GM12878 (cell line): ENCODE measurements at regions not wholly inside any gene's neighbourhood (a gene's known extent, or its start where the extent isn't known, plus 50 kb on each side); places are given as distances from the start of the nearest gene placed in this dataset.

Source experiments
- ATAC-seq: fragments of 200-7000 bp; cut with Tn5 transposase; 3 replicates; pipeline ENCODE4 v1.9.1; 2020; ENCODE audit warnings: mild to moderate bottlenecking, moderate library complexity
- BruUV-seq: library from RNA; stranded (reverse); fragments of 400-500 nt; replicated peaks from 2 replicates; lab custom pipeline; 2021; lab: Mats Ljungman, UMichigan
- CTCF ChIA-PET: fragments of 300-600 bp; sonication (Branson Sonifier 250); formaldehyde crosslinking; extraction: SDS; loops from one replicate; lab custom pipeline; 2021; ENCODE audit warnings: inconsistent platforms; lab: Yijun Ruan, JAX
- POLR2A ChIA-PET: fragments of 350-600 bp; formaldehyde crosslinking; extraction: SDS; loops from one replicate; lab custom pipeline; 2021; ENCODE audit warnings: inconsistent platforms; lab: Charles Lee
- RAD21 ChIA-PET: fragments of 300-600 bp; sonication (Branson Sonifier 250); formaldehyde crosslinking; loops from one replicate; lab custom pipeline; 2023; ENCODE audit warnings: antibody characterized with exemption; ENCODE audit not compliant: unreplicated experiment; lab: Charles Lee
- SMC1A ChIA-PET: fragments of 300-600 bp; sonication (Branson Sonifier 250); formaldehyde crosslinking; loops from one replicate; lab custom pipeline; 2023; ENCODE audit not compliant: unreplicated experiment, uncharacterized antibody; lab: Charles Lee
- DNase-seq: peaks from one replicate; pipeline ENCODE4 v3.0.0-alpha.2; 2011; ENCODE audit warnings: low read depth, low spot score
- FAIRE-seq: peaks from 3 replicates; lab custom pipeline; 2011; peaks lifted over from hg19 to GRCh38; lab: Jason Lieb, UNC
- H2AFZ ChIP-seq: 2 replicates; pipeline ENCODE4 v1.6.0; 2011; ENCODE audit warnings: low read depth, low read length, control low read depth; ENCODE audit not compliant: control insufficient read depth
- H3K27ac ChIP-seq: 2 replicates; pipeline ENCODE4 v1.5.1; 2011; ENCODE audit warnings: control low read depth; ENCODE audit not compliant: control insufficient read depth, insufficient read depth
- H3K27me3 ChIP-seq, 2 experiments: replicated peaks in 1 of 2; 2 replicates each; pipeline versions ENCODE4 v1.6.0 to v1.6.1; 2011; ENCODE audit warnings: low read length in 1 of 2; ENCODE audit not compliant: control insufficient read depth in 2 of 2, insufficient read depth in 2 of 2
- H3K36me3 ChIP-seq, 2 experiments: 2 replicates each; pipeline ENCODE4 v1.5.1; 2011; ENCODE audit warnings: low read length in 1 of 2; ENCODE audit not compliant: control insufficient read depth in 2 of 2, insufficient read depth in 2 of 2
- H3K4me1 ChIP-seq: 2 replicates; pipeline ENCODE4 v1.6.1; 2011; ENCODE audit warnings: mild to moderate bottlenecking, low read length, moderate library complexity, mixed read lengths; ENCODE audit not compliant: control insufficient read depth, insufficient read depth
- H3K4me2 ChIP-seq: 2 replicates; pipeline ENCODE4 v1.6.0; 2011; ENCODE audit warnings: control low read depth; ENCODE audit not compliant: control insufficient read depth, insufficient read depth
- H3K4me3 ChIP-seq: fragments of 200-600 bp; sonication (generic); 2 replicates; pipeline ENCODE4 v1.5.1; 2016
- H3K79me2 ChIP-seq: 2 replicates; pipeline ENCODE4 v1.6.0; 2011; ENCODE audit warnings: low read length; ENCODE audit not compliant: control insufficient read depth, insufficient read depth
- H3K9ac ChIP-seq: 2 replicates; pipeline ENCODE4 v1.8.0; 2011; ENCODE audit warnings: low read length, control low read depth, mixed read lengths; ENCODE audit not compliant: control insufficient read depth, insufficient read depth
- H3K9me3 ChIP-seq: replicated peaks from 3 replicates; pipeline ENCODE4 v1.5.1; 2011; ENCODE audit warnings: mild to moderate bottlenecking, low read length; ENCODE audit not compliant: control insufficient read depth, insufficient read depth
- H4K20me1 ChIP-seq: 2 replicates; pipeline ENCODE4 v1.6.0; 2011; ENCODE audit not compliant: control insufficient read depth, insufficient read depth
- BCL11A ChIP-seq: IDR thresholded peaks from 2 replicates; pipeline ENCODE4 v1.6.1; 2011; ENCODE audit warnings: low read depth, low read length
- BRCA1 ChIP-seq: IDR thresholded peaks from 2 replicates; pipeline ENCODE4 v1.6.1; 2011; ENCODE audit warnings: low read depth, low read length, improper control_type of control experiment
- E2F4 ChIP-seq: IDR thresholded peaks from 2 replicates; pipeline ENCODE4 v1.6.1; 2012; ENCODE audit warnings: low read depth, low read length, improper control_type of control experiment
- EED ChIP-seq: sonication (generic); IDR thresholded peaks from 2 replicates; pipeline ENCODE4 v1.6.1; 2016; ENCODE audit warnings: antibody characterized with exemption, low read depth
- MYB ChIP-seq: fragments of 150-350 bp; IDR thresholded peaks from 2 replicates; pipeline ENCODE4 v1.6.1; 2014; ENCODE audit warnings: mild to moderate bottlenecking, low read depth, low read length, borderline replicate concordance
- NRF1 ChIP-seq: conservative IDR thresholded peaks from 2 replicates; pipeline ENCODE4 v1.6.1; 2011; ENCODE audit warnings: mild to moderate bottlenecking, low read depth, low read length, improper control_type of control experiment
- SPI1 ChIP-seq: IDR thresholded peaks from 2 replicates; pipeline ENCODE4 v1.6.1; 2011; ENCODE audit warnings: low read depth, mild to moderate bottlenecking, low read length, moderate library complexity, borderline replicate concordance; ENCODE audit not compliant: insufficient read depth
- WGBS: methylation state at CpG from one replicate; pipeline ENCODE4 v1.1.6; 2016; ENCODE audit warnings: low lambda C conversion rate; ENCODE audit not compliant: insufficient replicate concordance, insufficient coverage; ENCODE audit errors: missing lambda C conversion rate; 5-methylcytosine and 5-hydroxymethylcytosine counted together
- in situ Hi-C: fragments of 300-500 bp; cut with MboI; formaldehyde crosslinking; loops from 9 replicates; pipeline ENCODE4 v1.14.3; 2018; ENCODE audit warnings: mixed read lengths
- intact Hi-C: fragments of 100-400 bp; cut with micrococcal nuclease; formaldehyde crosslinking; loops from one replicate; pipeline ENCODE4 v1.14.2; 2022; ENCODE audit not compliant: unreplicated experiment

GRCh38 chr11:126129727-126130671 is 67.3 kb upstream of the CDON start:
- no peaks in the 10 kb centered on the region for H4K20me1 ChIP-seq
- ChIA-PET POLR2A (no interaction called here), SMC1A (interaction anchor here (0.6 kb wide), 1 partner anchor 318 kb away, joined by 3 read pairs; no protein-coding TSS in a partner anchor), CTCF (no interaction called here), RAD21 (no interaction called here)
- in situ Hi-C loops, result no loop called here
- intact Hi-C loops, result no loop called here
- 50% methylated on average over 13 of the region's 13 CpGs for WGBS
- H3K27me3 ChIP-seq, result no peaks in the 10 kb centered on the region; a peak in 1 of 4 replicates
- H3K4me2 ChIP-seq, result no peak overlapping the region
- H3K79me2 ChIP-seq, result no peaks in the 10 kb centered on the region
- BruUV-seq, result no TSS peak
- no peak overlapping the region for H3K27ac ChIP-seq
- no peak overlapping the region for H3K4me3 ChIP-seq
- H3K4me1 ChIP-seq, result no peaks in the 10 kb centered on the region
- no peaks in the 10 kb centered on the region for H3K36me3 ChIP-seq
- H2AFZ ChIP-seq, result no peak overlapping the region
- DNase-seq, result no peak
- no peak overlapping the region for H3K9ac ChIP-seq
- no peaks in the 10 kb centered on the region for H3K9me3 ChIP-seq
- no peak for TF ChIP-seq EED
- no peak for TF ChIP-seq BRCA1
- no peak for TF ChIP-seq MYB
- no peak for TF ChIP-seq BCL11A
- TF ChIP-seq E2F4, result no peak
- no peak for TF ChIP-seq NRF1
- no peak for TF ChIP-seq SPI1
- ATAC-seq, result no peak
- FAIRE-seq, result no peak
